HL-60 (cell line): ENCODE measurements at regions not wholly inside any gene's neighbourhood (a gene's known extent, or its start where the extent isn't known, plus 50 kb on each side); places are given as distances from the start of the nearest gene placed in this dataset.

Source experiments
- DNase-seq, 2 experiments: peaks; one replicate each; pipeline ENCODE4 v3.0.0-alpha.2; 2010 to 2020; ENCODE audit warnings: low read depth in 1 of 2, low spot score in 1 of 2
- H3K27ac ChIP-seq: fragments of 250-450 bp; sonication (Bioruptor Pico); replicated peaks from 2 replicates; pipeline ENCODE4 v1.5.1; 2020; ENCODE audit warnings: mild to moderate bottlenecking, moderate library complexity
- H3K27me3 ChIP-seq: fragments of 250-450 bp; sonication (Bioruptor Pico); 2 replicates; pipeline ENCODE4 v1.5.1; 2021; ENCODE audit warnings: mild to moderate bottlenecking, moderate library complexity; ENCODE audit not compliant: insufficient read depth, poor library complexity, severe bottlenecking
- H3K4me3 ChIP-seq: replicated peaks from 2 replicates; pipeline ENCODE4 v1.5.1; 2011; ENCODE audit warnings: mild to moderate bottlenecking, control low read depth, low read length; ENCODE audit not compliant: insufficient read depth
- CTCF ChIP-seq: IDR thresholded peaks from one replicate; pipeline ENCODE4 v1.5.1; 2011; ENCODE audit warnings: low read length, control low read depth, inconsistent platforms; ENCODE audit not compliant: insufficient read depth
- GABPA ChIP-seq: IDR thresholded peaks from 2 replicates; pipeline ENCODE4 v1.6.1; 2012; ENCODE audit warnings: low read depth
- POLR2AphosphoS5 ChIP-seq: IDR thresholded peaks from 2 replicates; pipeline ENCODE4 v1.6.1; 2012; ENCODE audit warnings: low read depth
- SPI1 ChIP-seq: IDR thresholded peaks from 2 replicates; pipeline ENCODE4 v1.6.1; 2012; ENCODE audit warnings: low read depth, mild to moderate bottlenecking, borderline replicate concordance
- TF ChIP-seq, protein P1 (sequence below): IDR thresholded peaks from 2 replicates; pipeline ENCODE4 v1.6.1; 2012; ENCODE audit warnings: low read depth; ENCODE audit not compliant: insufficient replicate concordance

GRCh38 chr10:131789516-131789915, 111.3 kb upstream of the PPP2R2D start:
- no peak for DNase-seq
- TF ChIP-seq POLR2AphosphoS5 = no peak
- TF ChIP-seq SPI1 = no peak
- TF ChIP-seq CTCF = no peak
- TF ChIP-seq GABPA = no peak
- TF ChIP-seq, protein P1, sequence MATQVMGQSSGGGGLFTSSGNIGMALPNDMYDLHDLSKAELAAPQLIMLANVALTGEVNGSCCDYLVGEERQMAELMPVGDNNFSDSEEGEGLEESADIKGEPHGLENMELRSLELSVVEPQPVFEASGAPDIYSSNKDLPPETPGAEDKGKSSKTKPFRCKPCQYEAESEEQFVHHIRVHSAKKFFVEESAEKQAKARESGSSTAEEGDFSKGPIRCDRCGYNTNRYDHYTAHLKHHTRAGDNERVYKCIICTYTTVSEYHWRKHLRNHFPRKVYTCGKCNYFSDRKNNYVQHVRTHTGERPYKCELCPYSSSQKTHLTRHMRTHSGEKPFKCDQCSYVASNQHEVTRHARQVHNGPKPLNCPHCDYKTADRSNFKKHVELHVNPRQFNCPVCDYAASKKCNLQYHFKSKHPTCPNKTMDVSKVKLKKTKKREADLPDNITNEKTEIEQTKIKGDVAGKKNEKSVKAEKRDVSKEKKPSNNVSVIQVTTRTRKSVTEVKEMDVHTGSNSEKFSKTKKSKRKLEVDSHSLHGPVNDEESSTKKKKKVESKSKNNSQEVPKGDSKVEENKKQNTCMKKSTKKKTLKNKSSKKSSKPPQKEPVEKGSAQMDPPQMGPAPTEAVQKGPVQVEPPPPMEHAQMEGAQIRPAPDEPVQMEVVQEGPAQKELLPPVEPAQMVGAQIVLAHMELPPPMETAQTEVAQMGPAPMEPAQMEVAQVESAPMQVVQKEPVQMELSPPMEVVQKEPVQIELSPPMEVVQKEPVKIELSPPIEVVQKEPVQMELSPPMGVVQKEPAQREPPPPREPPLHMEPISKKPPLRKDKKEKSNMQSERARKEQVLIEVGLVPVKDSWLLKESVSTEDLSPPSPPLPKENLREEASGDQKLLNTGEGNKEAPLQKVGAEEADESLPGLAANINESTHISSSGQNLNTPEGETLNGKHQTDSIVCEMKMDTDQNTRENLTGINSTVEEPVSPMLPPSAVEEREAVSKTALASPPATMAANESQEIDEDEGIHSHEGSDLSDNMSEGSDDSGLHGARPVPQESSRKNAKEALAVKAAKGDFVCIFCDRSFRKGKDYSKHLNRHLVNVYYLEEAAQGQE = no peak
- Histone ChIP-seq H3K4me3 (no peak overlapping the region), H3K27me3 (no peaks in the 10 kb centered on the region), H3K27ac (no peak overlapping the region)

DNA sequence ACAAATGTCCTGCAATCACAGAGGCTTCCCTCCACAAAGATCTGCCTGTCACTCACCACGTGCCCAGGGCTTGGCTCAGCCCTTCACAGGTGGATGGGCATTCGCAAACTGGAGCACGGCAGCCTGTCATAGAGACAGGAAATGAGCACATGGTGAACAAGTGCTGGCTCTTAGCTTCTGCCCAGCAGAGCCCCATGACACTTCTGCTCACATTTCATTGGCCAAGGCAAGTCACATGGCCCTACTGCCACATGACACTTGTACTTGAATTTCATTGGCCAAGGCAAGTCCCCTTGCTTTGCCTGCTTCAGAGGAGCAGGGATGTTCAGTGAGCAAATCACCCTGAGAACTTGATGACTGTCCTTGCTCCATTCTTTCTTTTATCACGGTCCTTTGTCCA, 110.8 kb upstream of the PPP2R2D start:
- TF ChIP-seq GABPA (no peak), SPI1 (no peak), POLR2AphosphoS5 (no peak), CTCF (no peak)
- TF ChIP-seq, protein P1 = no peak
- no peak overlapping the region for H3K27ac ChIP-seq
- no peak overlapping the region for H3K4me3 ChIP-seq
- no peaks in the 10 kb centered on the region for H3K27me3 ChIP-seq
- DNase-seq = no peak

- DNase-seq = no peak
Measured at GRCh38 chr10:131792011-131792651, 108.7 kb upstream of the PPP2R2D start.

More at GRCh38 chr10:131792011-131792651, 108.7 kb upstream of the PPP2R2D start:
- no peak overlapping the region for H3K27ac ChIP-seq
- no peak overlapping the region for H3K4me3 ChIP-seq
- H3K27me3 ChIP-seq = no peaks in the 10 kb centered on the region
- TF ChIP-seq CTCF (no peak), SPI1 (no peak), POLR2AphosphoS5 (no peak), GABPA (no peak)
- TF ChIP-seq, protein P1 = no peak
